Activated naive CD8-positive, alpha-beta T cell treated with anti-CD3 and anti-CD28 coated beads, Interleukin-2, amount 50 U/mL, for 24 hours (primary cell): ENCODE measurements at regions not wholly inside any gene's neighbourhood (a gene's known extent, or its start where the extent isn't known, plus 50 kb on each side); places are given as distances from the start of the nearest gene placed in this dataset.

Experiments
- ATAC-seq: fragments of 150-1000 bp; cut with Tn5 transposase; one replicate; pipeline ENCODE4 v1.10.0; 2021
- DNase-seq: peaks from one replicate; pipeline ENCODE4 v3.0.0; 2021
- H3K27ac Mint-ChIP-seq: one replicate; pipeline ENCODE4 v1.8.0; 2021; ENCODE audit warnings: mild to moderate bottlenecking, mixed read lengths
- H3K27me3 Mint-ChIP-seq: one replicate; pipeline ENCODE4 v1.8.0; 2021; ENCODE audit warnings: mixed read lengths
- H3K36me3 Mint-ChIP-seq: one replicate; pipeline ENCODE4 v1.8.0; 2021; ENCODE audit warnings: low read depth, mixed read lengths
- H3K4me1 Mint-ChIP-seq: one replicate; pipeline ENCODE4 v1.8.0; 2021; ENCODE audit warnings: mixed read lengths
- H3K4me3 Mint-ChIP-seq: one replicate; pipeline ENCODE4 v1.8.0; 2021; ENCODE audit warnings: mild to moderate bottlenecking, moderate library complexity, mixed read lengths
- H3K9me3 Mint-ChIP-seq: one replicate; pipeline ENCODE4 v1.8.0; 2021; ENCODE audit warnings: mixed read lengths

DNA sequence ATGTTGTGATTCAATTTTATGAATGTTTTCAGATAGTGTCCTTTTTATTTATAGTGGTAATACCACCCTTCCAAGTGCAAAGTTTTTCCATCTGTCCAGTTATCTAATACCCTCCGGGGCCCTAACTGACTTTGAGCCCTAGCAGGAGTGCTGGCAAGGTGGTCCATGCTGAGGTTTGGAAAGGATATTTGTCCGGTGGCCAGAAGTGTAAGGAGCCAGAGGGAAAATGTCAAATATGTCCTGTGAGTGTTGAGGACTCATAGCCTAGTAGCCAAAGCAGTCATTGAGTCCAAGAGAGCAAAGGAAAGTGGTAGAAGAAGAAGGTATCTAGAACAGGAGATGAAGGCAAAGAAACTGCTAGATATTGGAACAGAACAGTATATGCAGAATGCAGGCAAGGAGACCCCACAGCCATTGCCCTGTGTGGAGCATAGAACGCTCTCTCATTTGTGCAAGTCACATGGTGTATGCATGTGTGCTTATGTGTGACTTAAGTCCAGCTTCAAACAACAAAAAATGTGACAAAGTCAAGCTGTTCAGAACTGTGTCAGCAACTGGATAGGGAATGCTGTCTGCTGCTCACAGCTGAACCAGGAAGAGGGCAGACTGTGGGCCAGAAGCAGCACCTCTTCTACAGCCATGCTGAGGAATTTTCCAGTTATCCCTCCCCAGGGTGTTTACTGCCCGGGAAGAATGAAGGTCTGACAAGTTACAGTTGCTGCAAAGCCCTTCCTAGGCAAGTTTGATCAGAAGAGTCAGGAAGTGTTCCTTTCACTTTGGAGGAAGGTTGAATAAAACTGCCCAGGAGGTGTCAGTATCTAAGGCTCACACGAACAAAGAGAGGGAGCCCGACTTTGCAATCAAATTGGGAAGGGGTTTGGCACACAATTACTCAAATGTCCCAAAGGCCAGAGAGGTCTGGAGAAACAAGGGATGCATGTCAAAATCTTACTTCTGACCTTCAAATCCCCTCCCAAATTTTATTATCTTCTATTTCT lies 463.3 kb upstream of the DMAC1 start:
- ATAC-seq (no peak), DNase-seq (no peak)
- Mint-ChIP-seq H3K36me3 (no peaks in the 10 kb centered on the region), H3K4me3 (no peak overlapping the region), H3K4me1 (no peaks in the 10 kb centered on the region), H3K9me3 (no peaks in the 10 kb centered on the region), H3K27me3 (peaks cover 3% of the 10 kb centered on the region), H3K27ac (no peak overlapping the region)

GRCh38 chr9:8261737-8262136 lies 462.2 kb upstream of the DMAC1 start:
- Mint-ChIP-seq H3K9me3 (no peaks in the 10 kb centered on the region), H3K36me3 (no peaks in the 10 kb centered on the region), H3K4me1 (no peaks in the 10 kb centered on the region), H3K27ac (no peak overlapping the region), H3K27me3 (peaks cover 3% of the 10 kb centered on the region), H3K4me3 (no peak overlapping the region)
- ATAC-seq (no peak), DNase-seq (no peak)

GRCh38 chr9:8259028-8259427 lies 459.4 kb upstream of the DMAC1 start:
- H3K27me3 Mint-ChIP-seq = no peaks in the 10 kb centered on the region
- no peaks in the 10 kb centered on the region for H3K9me3 Mint-ChIP-seq
- no peak overlapping the region for H3K4me3 Mint-ChIP-seq
- no peak overlapping the region for H3K27ac Mint-ChIP-seq
- DNase-seq = no peak
- ATAC-seq = no peak
- H3K4me1 Mint-ChIP-seq = no peaks in the 10 kb centered on the region
- no peaks in the 10 kb centered on the region for H3K36me3 Mint-ChIP-seq

DNA sequence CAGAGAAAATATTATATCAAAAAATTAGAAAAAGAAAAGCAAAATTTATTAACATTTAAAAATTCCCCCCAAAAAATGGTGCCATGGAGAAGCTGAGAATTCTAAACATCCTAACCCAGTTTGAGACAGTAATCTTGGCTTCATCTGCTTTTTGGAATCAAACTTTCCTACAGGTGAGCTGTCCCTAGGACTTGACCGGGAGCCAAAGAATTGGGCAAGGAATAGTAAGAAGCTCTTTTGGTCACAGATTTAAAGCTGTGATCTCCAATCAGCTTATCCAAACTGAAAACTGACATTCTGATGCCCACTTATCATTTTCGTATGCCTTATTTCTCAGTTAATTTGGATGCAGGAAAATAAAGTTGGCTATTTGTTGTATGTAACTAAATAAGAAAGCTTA lies 457.3 kb upstream of the DMAC1 start:
- no peak for DNase-seq
- Mint-ChIP-seq H3K9me3 (no peaks in the 10 kb centered on the region), H3K36me3 (no peaks in the 10 kb centered on the region), H3K27ac (no peak overlapping the region), H3K4me3 (no peak overlapping the region), H3K4me1 (no peaks in the 10 kb centered on the region), H3K27me3 (no peaks in the 10 kb centered on the region)
- no peak for ATAC-seq

DNA sequence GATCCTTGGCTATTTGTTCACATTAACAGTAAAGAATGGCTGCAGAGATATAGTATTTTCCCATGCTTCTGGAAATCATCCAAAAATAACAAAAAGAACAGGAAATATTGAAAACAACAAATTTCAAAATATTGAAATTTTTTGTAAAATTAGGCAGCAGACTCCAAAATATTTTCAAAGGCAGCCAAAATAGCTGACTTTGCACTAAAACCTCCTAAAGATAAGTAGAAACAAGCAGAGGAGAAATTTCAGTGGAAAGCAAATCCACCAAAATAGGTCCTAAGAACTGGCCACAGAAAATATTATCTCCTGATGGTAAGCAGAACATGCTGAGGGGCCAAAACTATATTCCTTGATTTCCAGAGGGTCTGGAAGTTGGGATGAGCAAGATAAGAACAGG lies 456.3 kb upstream of the DMAC1 start:
- H3K36me3 Mint-ChIP-seq = no peaks in the 10 kb centered on the region
- H3K9me3 Mint-ChIP-seq = no peaks in the 10 kb centered on the region
- H3K27ac Mint-ChIP-seq = no peak overlapping the region
- DNase-seq (no peak), ATAC-seq (no peak)
- no peaks in the 10 kb centered on the region for H3K4me1 Mint-ChIP-seq
- H3K4me3 Mint-ChIP-seq = no peak overlapping the region
- H3K27me3 Mint-ChIP-seq = no peaks in the 10 kb centered on the region

GRCh38 chr9:8254541-8254940 lies 455.0 kb upstream of the DMAC1 start:
- no peaks in the 10 kb centered on the region for H3K36me3 Mint-ChIP-seq
- ATAC-seq (no peak), DNase-seq (no peak)
- H3K4me1 Mint-ChIP-seq = no peaks in the 10 kb centered on the region
- H3K27ac Mint-ChIP-seq = no peak overlapping the region
- H3K9me3 Mint-ChIP-seq = no peaks in the 10 kb centered on the region
- no peak overlapping the region for H3K4me3 Mint-ChIP-seq
- no peaks in the 10 kb centered on the region for H3K27me3 Mint-ChIP-seq

GRCh38 chr9:8252445-8252844 lies 452.9 kb upstream of the DMAC1 start:
- Mint-ChIP-seq H3K4me3 (no peak overlapping the region), H3K27me3 (peaks cover 5% of the 10 kb centered on the region), H3K36me3 (no peaks in the 10 kb centered on the region), H3K27ac (no peak overlapping the region), H3K9me3 (no peaks in the 10 kb centered on the region), H3K4me1 (no peaks in the 10 kb centered on the region)
- ATAC-seq = no peak
- no peak for DNase-seq

DNA sequence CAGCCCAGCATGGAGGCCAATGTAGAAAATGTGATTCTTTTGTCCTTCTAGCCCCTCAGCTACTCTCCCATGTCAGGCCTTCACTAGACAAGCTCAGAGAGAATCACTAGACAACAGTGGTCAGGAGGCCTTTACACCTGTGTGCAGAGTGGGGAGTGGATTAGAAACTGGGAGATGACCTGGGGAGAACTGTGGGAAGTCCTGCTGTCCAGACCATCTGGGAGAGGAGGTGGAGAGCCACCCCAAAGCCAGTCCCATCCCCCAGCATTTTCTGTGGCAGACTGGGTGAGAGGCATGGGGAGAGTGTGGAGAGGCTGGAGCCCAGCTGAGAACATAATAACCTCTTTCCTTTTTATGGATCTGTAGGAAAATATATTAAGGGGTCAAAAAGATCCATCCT lies 452.0 kb upstream of the DMAC1 start:
- H3K9me3 Mint-ChIP-seq = no peaks in the 10 kb centered on the region
- H3K27me3 Mint-ChIP-seq = peaks cover 5% of the 10 kb centered on the region
- H3K36me3 Mint-ChIP-seq = no peaks in the 10 kb centered on the region
- H3K4me3 Mint-ChIP-seq = no peak overlapping the region
- H3K27ac Mint-ChIP-seq = no peak overlapping the region
- ATAC-seq = no peak
- H3K4me1 Mint-ChIP-seq = no peaks in the 10 kb centered on the region
- no peak for DNase-seq

DNA sequence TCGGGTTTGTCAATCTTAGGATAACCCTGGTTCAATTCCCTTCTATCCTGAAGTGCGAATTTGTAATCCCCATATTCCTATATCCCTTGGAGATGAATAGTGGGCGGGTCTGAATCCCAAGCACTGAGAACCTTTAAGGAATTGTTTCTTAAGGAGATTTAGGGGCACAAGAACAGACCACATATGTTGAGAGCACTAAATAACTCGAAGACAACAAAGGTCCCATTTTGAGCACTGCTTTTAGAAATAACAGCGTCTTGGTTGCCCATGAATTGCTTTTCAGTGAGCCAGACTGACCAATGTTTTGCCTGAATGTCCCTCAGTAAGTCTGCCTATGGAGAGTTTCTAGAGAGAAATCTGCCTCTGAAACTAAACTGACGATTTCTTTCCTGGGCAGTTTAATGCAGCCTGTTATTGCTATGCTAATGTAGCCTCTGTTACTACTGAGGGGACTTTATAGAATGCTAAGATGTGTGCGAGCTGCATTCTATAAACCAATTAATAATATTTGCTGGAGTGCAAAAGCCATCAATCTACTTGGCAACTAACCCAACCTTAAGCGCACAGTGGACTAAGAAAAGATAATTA lies 445.0 kb upstream of the DMAC1 start:
- Mint-ChIP-seq H3K4me1 (no peaks in the 10 kb centered on the region), H3K27me3 (peaks cover 5% of the 10 kb centered on the region), H3K9me3 (no peaks in the 10 kb centered on the region), H3K36me3 (no peaks in the 10 kb centered on the region), H3K27ac (no peak overlapping the region), H3K4me3 (no peak overlapping the region)
- DNase-seq (no peak), ATAC-seq (no peak)

- ATAC-seq (no peak), DNase-seq (no peak)
- H3K4me1 Mint-ChIP-seq = no peaks in the 10 kb centered on the region
- no peaks in the 10 kb centered on the region for H3K27me3 Mint-ChIP-seq
- H3K9me3 Mint-ChIP-seq = no peaks in the 10 kb centered on the region
- no peak overlapping the region for H3K27ac Mint-ChIP-seq
- no peaks in the 10 kb centered on the region for H3K36me3 Mint-ChIP-seq
- H3K4me3 Mint-ChIP-seq = no peak overlapping the region
Measured at GRCh38 chr9:8241201-8241600, 441.6 kb upstream of the DMAC1 start.

GRCh38 chr9:8237096-8237495 lies 437.5 kb upstream of the DMAC1 start:
- ATAC-seq = no peak
- Mint-ChIP-seq H3K4me3 (no peak overlapping the region), H3K9me3 (no peaks in the 10 kb centered on the region), H3K36me3 (no peaks in the 10 kb centered on the region), H3K27ac (no peak overlapping the region), H3K27me3 (peaks cover 3% of the 10 kb centered on the region), H3K4me1 (no peaks in the 10 kb centered on the region)
- no peak for DNase-seq

DNA sequence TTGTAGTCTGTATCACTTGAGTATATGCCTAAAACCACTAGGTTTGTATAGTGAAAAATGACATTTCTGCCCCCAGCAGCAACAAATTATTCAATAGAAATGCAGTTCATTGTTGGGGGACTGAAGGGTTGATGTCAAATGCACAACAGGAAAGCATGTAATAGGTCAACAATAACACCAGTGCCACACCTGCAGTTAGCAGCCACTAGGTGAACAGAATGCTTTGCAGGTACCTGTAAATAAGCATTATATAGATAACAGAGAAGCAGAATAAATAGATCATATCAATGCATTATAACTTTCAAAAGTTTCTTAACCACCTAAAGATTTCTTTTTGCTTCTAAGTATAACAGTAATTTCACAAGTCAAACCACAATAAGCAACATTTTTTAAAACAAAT lies 435.9 kb upstream of the DMAC1 start:
- no peak overlapping the region for H3K27ac Mint-ChIP-seq
- ATAC-seq (no peak), DNase-seq (no peak)
- no peaks in the 10 kb centered on the region for H3K36me3 Mint-ChIP-seq
- no peaks in the 10 kb centered on the region for H3K9me3 Mint-ChIP-seq
- H3K4me1 Mint-ChIP-seq = no peaks in the 10 kb centered on the region
- peaks cover 3% of the 10 kb centered on the region for H3K27me3 Mint-ChIP-seq
- H3K4me3 Mint-ChIP-seq = no peak overlapping the region

DNA sequence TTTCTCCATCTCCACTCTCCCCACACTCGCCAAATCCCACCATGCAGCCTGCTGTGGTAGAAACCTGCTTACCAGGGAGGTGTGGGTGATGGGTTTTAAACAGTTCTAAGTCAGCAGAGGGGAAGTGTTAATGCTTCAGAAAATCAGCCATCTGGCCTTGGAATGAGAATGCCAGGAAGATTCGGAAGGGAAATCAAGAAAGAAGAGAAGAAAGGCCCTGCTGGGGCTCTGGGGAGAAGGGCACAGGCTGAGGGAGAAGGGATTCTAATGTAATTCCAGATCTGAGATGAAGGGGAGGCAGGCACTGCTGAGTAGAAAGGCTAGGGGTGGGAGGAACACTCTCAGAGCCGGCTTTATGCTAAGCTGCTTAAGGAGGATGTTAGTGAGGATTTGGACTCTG lies 434.7 kb upstream of the DMAC1 start:
- H3K9me3 Mint-ChIP-seq = no peaks in the 10 kb centered on the region
- H3K4me3 Mint-ChIP-seq = no peak overlapping the region
- DNase-seq (no peak), ATAC-seq (no peak)
- peaks cover 3% of the 10 kb centered on the region for H3K27me3 Mint-ChIP-seq
- H3K27ac Mint-ChIP-seq = no peak overlapping the region
- no peaks in the 10 kb centered on the region for H3K36me3 Mint-ChIP-seq
- no peaks in the 10 kb centered on the region for H3K4me1 Mint-ChIP-seq

DNA sequence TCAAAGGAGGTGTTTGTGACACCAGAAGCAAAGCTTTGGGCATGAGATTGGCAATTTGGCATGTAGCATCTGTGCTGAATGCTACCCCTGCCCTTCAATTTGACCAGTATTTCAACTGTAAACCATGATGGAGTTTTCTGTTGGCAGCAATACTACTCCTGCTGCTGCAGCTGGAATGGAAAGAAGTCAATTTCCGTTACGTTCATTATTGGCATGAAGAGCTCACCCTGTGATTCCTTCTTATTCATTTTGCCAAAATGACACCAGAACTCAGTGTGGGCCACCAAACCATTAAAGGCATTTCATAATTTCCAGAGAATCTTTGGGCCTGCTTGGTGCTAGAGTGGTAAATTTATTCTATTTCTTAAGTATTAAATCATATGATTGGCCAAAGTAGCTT lies 433.1 kb upstream of the DMAC1 start:
- H3K9me3 Mint-ChIP-seq = no peaks in the 10 kb centered on the region
- H3K4me1 Mint-ChIP-seq = no peaks in the 10 kb centered on the region
- peaks cover 3% of the 10 kb centered on the region for H3K27me3 Mint-ChIP-seq
- no peak overlapping the region for H3K27ac Mint-ChIP-seq
- DNase-seq (no peak), ATAC-seq (no peak)
- H3K4me3 Mint-ChIP-seq = no peak overlapping the region
- H3K36me3 Mint-ChIP-seq = no peaks in the 10 kb centered on the region

- no peak overlapping the region for H3K4me3 Mint-ChIP-seq
- H3K9me3 Mint-ChIP-seq = no peaks in the 10 kb centered on the region
- no peaks in the 10 kb centered on the region for H3K36me3 Mint-ChIP-seq
- ATAC-seq (no peak), DNase-seq (no peak)
- peaks cover 3% of the 10 kb centered on the region for H3K27me3 Mint-ChIP-seq
- H3K4me1 Mint-ChIP-seq = no peaks in the 10 kb centered on the region
- H3K27ac Mint-ChIP-seq = no peak overlapping the region
Measured at GRCh38 chr9:8229226-8229625, 429.6 kb upstream of the DMAC1 start.
